Aorta (tissue), 5 donors: ENCODE measurements at regions not wholly inside any gene's neighbourhood (a gene's known extent, or its start where the extent isn't known, plus 50 kb on each side); places are given as distances from the start of the nearest gene placed in this dataset.

Experiments used
- ATAC-seq: fragments of 200-7000 bp; cut with Tn5 transposase; one replicate; pipeline ENCODE4 v1.9.1; 2022; ENCODE audit warnings: moderate library complexity; ENCODE audit not compliant: low FRiP score
- DNase-seq, 2 donors: peaks; one replicate each; pipeline ENCODE4 v3.0.0-alpha.2; 2020
- H3K27ac ChIP-seq, 2 donors: one replicate each; pipeline ENCODE4 v1.5.1; 2013; ENCODE audit warnings: low read length in 2 of 2, mild to moderate bottlenecking in 2 of 2, moderate library complexity in 2 of 2, control low read depth in 1 of 2, inconsistent platforms in 1 of 2, low read depth in 1 of 2
- H3K27me3 ChIP-seq, 2 donors: one replicate each; pipeline ENCODE4 v1.6.1; 2013; ENCODE audit warnings: control low read depth in 1 of 2, low read length in 1 of 2, mild to moderate bottlenecking in 1 of 2, moderate library complexity in 1 of 2; ENCODE audit not compliant: insufficient read depth in 2 of 2, control insufficient read depth in 1 of 2
- H3K36me3 ChIP-seq, 2 donors: one replicate each; pipeline ENCODE4 v1.6.1; 2013; ENCODE audit warnings: control low read depth in 1 of 2, low read length in 1 of 2, mild to moderate bottlenecking in 1 of 2; ENCODE audit not compliant: insufficient read depth in 2 of 2, control insufficient read depth in 1 of 2
- H3K4me1 ChIP-seq, 2 donors: one replicate each; pipeline ENCODE4 v1.6.1; 2013; ENCODE audit warnings: low read length in 2 of 2, control low read depth in 1 of 2, mild to moderate bottlenecking in 1 of 2, moderate library complexity in 1 of 2; ENCODE audit not compliant: insufficient read depth in 2 of 2, control insufficient read depth in 1 of 2
- H3K4me3 ChIP-seq, 2 donors: one replicate each; pipeline ENCODE4 v1.5.1; 2013; ENCODE audit warnings: low read length in 2 of 2, control low read depth in 1 of 2, mild to moderate bottlenecking in 1 of 2
- H3K9me3 ChIP-seq: one replicate; pipeline ENCODE4 v1.6.1; 2013; ENCODE audit warnings: mild to moderate bottlenecking, low read length; ENCODE audit not compliant: control insufficient read depth
- WGBS, 2 donors: extraction: QIAGEN DNeasy Blood & Tissue Kit; methylation state at CpG; one replicate each; pipeline ENCODE4 v1.1.7; 2013; 5-methylcytosine and 5-hydroxymethylcytosine counted together
- intact Hi-C, 2 donors: fragments of 100-400 bp; cut with DNase I; formaldehyde crosslinking; loops; one replicate each; pipeline versions ENCODE4 v1.14.2 to v1.15.0; 2022
- donor health status: healthy with polysubstance abuse.
- donor health status: Bipolar disorder and iron deficiency.
- donor health status: DM: no; HTN: no; CAD: no.
- donor health status: DM: no; HTN: no; CAD: no.
- donor health status: DM: yes; HTN: yes; CAD: no.

DNA sequence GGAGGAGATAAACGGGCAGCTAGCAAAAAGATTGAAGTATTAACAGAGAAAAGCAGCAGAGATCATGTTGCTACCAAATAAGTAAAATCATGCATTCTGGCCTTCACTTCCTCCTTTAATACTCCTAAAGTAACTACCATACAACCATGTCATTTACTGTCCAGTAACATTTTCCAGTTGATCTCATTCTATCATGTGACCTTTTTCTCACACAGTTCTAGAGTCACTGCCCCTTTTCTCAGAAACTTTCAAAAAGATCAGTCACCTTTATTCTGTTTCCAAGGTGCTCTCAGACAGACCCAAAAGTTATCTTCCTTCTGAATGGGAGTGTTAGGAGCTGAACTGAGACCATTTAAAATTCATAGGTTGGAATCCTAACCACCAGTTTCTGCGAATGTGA lies 984.4 kb downstream of the FAM181B start:
- 83 to 92% methylated on average over 2 of the region's 2 CpGs for WGBS, 2 donors
- no peaks in the 10 kb centered on the region for H3K36me3 ChIP-seq
- no peak overlapping the region for H3K27ac ChIP-seq
- H3K27me3 ChIP-seq = no peaks in the 10 kb centered on the region
- peaks cover 3% of the 10 kb centered on the region for H3K9me3 ChIP-seq
- H3K4me3 ChIP-seq = no peak overlapping the region
- H3K4me1 ChIP-seq = no peaks in the 10 kb centered on the region
- DNase-seq (no peak), ATAC-seq (no peak)
- intact Hi-C loops = no loop called here

DNA sequence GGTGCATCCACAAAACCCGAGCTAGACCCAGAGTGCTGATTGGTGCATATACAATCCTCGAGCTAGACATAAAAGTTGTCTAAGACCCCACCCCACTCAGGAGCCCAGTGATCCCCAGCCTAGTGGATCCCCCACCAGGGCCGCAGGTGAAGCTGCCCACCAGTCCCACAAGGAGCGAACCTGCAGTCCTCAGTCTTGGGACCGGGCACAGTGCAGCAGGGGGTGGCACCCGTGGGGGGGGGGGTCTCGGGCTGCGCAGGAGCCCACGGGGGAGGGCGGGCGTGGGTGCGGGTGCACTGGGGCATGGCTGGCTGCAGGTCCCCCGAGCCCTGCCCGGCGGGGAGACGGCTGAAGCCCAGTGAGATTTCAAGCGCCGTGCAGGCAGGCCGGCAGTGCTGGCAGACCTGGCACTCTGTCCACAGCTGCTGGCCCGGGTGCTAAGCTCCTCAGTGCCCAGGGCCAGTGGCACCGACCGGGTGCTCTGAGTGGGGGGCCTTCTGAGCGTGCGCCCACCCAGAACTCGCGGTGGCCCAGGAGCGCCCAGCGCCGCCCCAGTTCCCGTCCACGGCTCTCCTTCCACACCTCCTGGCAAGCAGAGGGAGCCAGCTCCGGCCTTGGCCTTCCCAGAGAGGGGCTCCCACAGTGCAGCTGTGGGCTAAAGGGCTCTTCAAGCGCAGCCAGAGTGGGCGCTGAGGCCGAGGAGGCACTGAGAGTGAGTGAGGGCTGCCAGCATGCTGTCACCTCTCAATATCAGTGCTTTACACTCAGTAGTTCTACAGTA lies 989.1 kb downstream of the FAM181B start:
- H3K9me3 ChIP-seq = peaks cover 3% of the 10 kb centered on the region
- DNase-seq = no peak
- 92 to 93% methylated on average over 32 to 35 of the region's 35 CpGs for WGBS, 2 donors
- intact Hi-C loops = no loop called here
- ATAC-seq = peak; percentile 48
- H3K4me3 ChIP-seq = no peak overlapping the region
- no peaks in the 10 kb centered on the region for H3K36me3 ChIP-seq
- H3K27me3 ChIP-seq = no peaks in the 10 kb centered on the region
- H3K27ac ChIP-seq = no peak overlapping the region
- no peaks in the 10 kb centered on the region for H3K4me1 ChIP-seq

- ATAC-seq (no peak), DNase-seq (no peak)
- Histone ChIP-seq H3K9me3 (peaks cover 1% of the 10 kb centered on the region), H3K36me3 (no peaks in the 10 kb centered on the region), H3K4me1 (no peaks in the 10 kb centered on the region), H3K27me3 (no peaks in the 10 kb centered on the region), H3K4me3 (no peak overlapping the region), H3K27ac (no peak overlapping the region)
- intact Hi-C loops = no loop called here
- 67 to 72% methylated on average over 3 of the region's 3 CpGs for WGBS, 2 donors
These were observed 1008.0 kb downstream of the FAM181B start for GRCh38 chr11:81725701-81726100.

DNA sequence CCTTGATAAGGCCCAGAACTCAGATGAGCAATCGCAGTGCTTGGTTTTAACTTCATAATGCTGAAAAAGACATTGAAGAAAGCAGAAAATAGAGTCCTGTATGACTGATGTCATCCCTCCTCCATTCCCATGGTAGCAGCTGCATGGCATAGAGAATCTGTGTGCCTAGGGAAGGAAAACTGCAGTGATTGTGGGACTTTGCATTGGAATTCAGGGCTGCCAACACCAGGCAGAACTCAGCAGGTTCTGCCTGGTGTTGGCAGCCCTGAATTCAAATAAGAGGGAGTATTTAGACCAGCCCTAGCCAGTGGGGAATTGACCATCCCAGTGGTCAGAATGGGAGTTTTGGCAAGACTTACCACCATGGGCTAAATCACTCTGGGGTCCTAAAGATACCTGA lies 1016.0 kb downstream of the FAM181B start:
- no peaks in the 10 kb centered on the region for H3K9me3 ChIP-seq
- no peak for ATAC-seq
- DNase-seq = no peak
- H3K4me3 ChIP-seq = no peak overlapping the region
- no peaks in the 10 kb centered on the region for H3K36me3 ChIP-seq
- H3K4me1 ChIP-seq = no peaks in the 10 kb centered on the region
- intact Hi-C loops = no loop called here
- no peaks in the 10 kb centered on the region for H3K27me3 ChIP-seq
- H3K27ac ChIP-seq = no peak overlapping the region
- WGBS, 2 donors = 87 to 97% methylated on average over 1 of the region's 1 CpG

DNA sequence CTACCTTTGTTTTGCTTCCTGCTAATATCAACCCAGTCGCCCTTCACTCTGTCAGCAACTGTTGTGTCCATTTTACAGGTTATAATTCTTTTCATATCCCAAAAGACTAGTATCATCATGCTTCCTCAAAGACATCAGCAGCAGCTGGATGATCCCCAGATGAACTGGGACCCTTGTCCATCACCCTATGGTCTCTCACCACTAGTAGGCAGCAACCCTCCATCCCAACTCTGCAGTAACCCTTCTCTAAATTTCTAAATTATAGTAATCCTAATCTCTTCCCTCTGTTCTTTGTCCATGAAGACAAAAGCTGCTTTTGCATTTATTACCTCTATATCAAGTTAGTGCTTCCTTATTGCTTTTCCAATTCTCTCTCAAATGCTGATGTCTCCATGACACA lies 1025.8 kb downstream of the FAM181B start:
- intact Hi-C loops = no loop called here
- H3K9me3 ChIP-seq = no peaks in the 10 kb centered on the region
- DNase-seq = no peak
- 39 to 52% methylated on average over 1 of the region's 1 CpG for WGBS, 2 donors
- no peaks in the 10 kb centered on the region for H3K36me3 ChIP-seq
- no peak for ATAC-seq
- H3K27ac ChIP-seq = no peak overlapping the region
- no peak overlapping the region for H3K4me3 ChIP-seq
- no peaks in the 10 kb centered on the region for H3K4me1 ChIP-seq
- H3K27me3 ChIP-seq = no peaks in the 10 kb centered on the region

- Histone ChIP-seq H3K4me3 (no peak overlapping the region), H3K27ac (no peak overlapping the region), H3K27me3 (no peaks in the 10 kb centered on the region), H3K9me3 (no peaks in the 10 kb centered on the region), H3K4me1 (no peaks in the 10 kb centered on the region), H3K36me3 (no peaks in the 10 kb centered on the region)
- intact Hi-C loops = no loop called here
- ATAC-seq (no peak), DNase-seq (no peak)
- 38 to 44% methylated on average over 3 of the region's 3 CpGs for WGBS, 2 donors
These were observed 1028.4 kb downstream of the FAM181B start for GRCh38 chr11:81705283-81705682.

DNA sequence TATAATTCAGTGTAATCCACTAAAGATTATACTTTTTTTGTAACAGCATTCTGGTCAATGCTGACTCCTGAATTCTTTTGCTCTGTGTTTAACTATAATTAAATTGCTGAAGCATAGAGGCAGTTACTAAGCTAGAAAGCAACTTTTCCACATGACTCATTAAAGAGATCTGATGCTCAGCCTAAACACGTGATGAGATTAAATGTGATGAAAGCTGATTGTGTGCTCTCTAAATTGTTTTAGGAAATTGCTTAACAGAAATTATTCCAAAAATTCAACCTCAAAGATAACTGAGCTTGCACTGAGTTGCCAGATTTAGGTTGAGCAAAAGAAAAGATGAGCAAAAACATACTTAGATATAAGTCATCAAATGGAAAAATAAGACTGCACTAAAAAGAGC lies 1033.6 kb downstream of the FAM181B start:
- intact Hi-C loops = no loop called here
- WGBS, 2 donors = 61 to 66% methylated on average over 1 of the region's 1 CpG
- Histone ChIP-seq H3K9me3 (no peaks in the 10 kb centered on the region), H3K27ac (no peak overlapping the region), H3K27me3 (no peaks in the 10 kb centered on the region), H3K36me3 (no peaks in the 10 kb centered on the region), H3K4me3 (no peak overlapping the region), H3K4me1 (no peaks in the 10 kb centered on the region)
- no peak for DNase-seq
- no peak for ATAC-seq

- H3K9me3 ChIP-seq = no peaks in the 10 kb centered on the region
- ATAC-seq (no peak), DNase-seq (no peak)
- H3K4me3 ChIP-seq = no peak overlapping the region
- intact Hi-C loops = no loop called here
- H3K27ac ChIP-seq = no peak overlapping the region
- H3K27me3 ChIP-seq = no peaks in the 10 kb centered on the region
- H3K36me3 ChIP-seq = no peaks in the 10 kb centered on the region
- H3K4me1 ChIP-seq = no peaks in the 10 kb centered on the region
- WGBS, 2 donors = 95 to 96% methylated on average over 2 of the region's 2 CpGs
These were observed 1046.6 kb downstream of the FAM181B start for GRCh38 chr11:81687057-81687456.

DNA sequence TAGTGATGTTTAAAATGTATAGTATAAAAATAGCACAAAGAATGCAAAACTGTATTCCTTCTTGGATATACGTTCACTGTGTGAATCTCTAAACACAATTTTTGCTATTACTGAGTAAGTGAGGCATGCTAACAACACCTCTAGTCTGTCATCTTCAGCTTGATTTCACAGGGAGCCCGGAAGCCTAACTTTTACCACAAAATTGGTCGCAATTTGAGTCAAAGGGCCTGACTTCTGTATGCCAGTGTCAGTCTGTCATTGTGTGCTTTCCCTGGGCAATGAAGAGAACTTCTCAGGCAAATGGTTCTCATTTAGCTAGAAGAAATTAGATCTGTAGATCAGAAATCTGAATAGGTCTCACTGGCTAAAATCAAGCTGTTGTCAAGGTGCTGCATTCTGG lies 1059.5 kb downstream of the FAM181B start:
- no peak for DNase-seq
- no peaks in the 10 kb centered on the region for H3K4me1 ChIP-seq
- no peak overlapping the region for H3K4me3 ChIP-seq
- no peaks in the 10 kb centered on the region for H3K9me3 ChIP-seq
- H3K36me3 ChIP-seq = no peaks in the 10 kb centered on the region
- no peaks in the 10 kb centered on the region for H3K27me3 ChIP-seq
- intact Hi-C loops = no loop called here
- 60 to 62% methylated on average over 3 of the region's 3 CpGs for WGBS, 2 donors
- ATAC-seq = no peak
- H3K27ac ChIP-seq = no peak overlapping the region
